CD4-positive, alpha-beta T cell treated with Interferon alpha-2 for 1 hour (primary cell): ENCODE measurements at regions not wholly inside any gene's neighbourhood (a gene's known extent, or its start where the extent isn't known, plus 50 kb on each side); places are given as distances from the start of the nearest gene placed in this dataset.
"Not testable (repeated sequence)": the region's sequence is repeated elsewhere in the genome, so short reads cannot be mapped to it uniquely, and the experiment has no call there.

Experiments used
- DNase-seq, 2 donors: peaks; one replicate each; pipeline ENCODE4 v3.0.0-alpha.2; 2020 to 2022

- DNase-seq = no peak
These were observed 598.1 kb downstream of the SH2D4B start for GRCh38 chr10:81135851-81136250.

GRCh38 chr10:81136261-81136660, 598.6 kb downstream of the SH2D4B start:
- no peak for DNase-seq

- DNase-seq = no peak
These were observed 608.3 kb downstream of the SH2D4B start for GRCh38 chr10:81145975-81146374.

GRCh38 chr10:81146436-81146835, 608.7 kb downstream of the SH2D4B start:
- DNase-seq = no peak

- DNase-seq = no peak
These were observed 615.0 kb downstream of the SH2D4B start for GRCh38 chr10:81152656-81153055.

GRCh38 chr10:81157681-81158080, 620.0 kb downstream of the SH2D4B start:
- no peak for DNase-seq

GRCh38 chr10:81177651-81178244, 640.0 kb downstream of the SH2D4B start:
- DNase-seq = no peak

GRCh38 chr10:81179324-81179723, 641.6 kb downstream of the SH2D4B start:
- no peak for DNase-seq

- DNase-seq = peak in 1 of 2 donors; percentile 1
These were observed 642.2 kb downstream of the SH2D4B start for GRCh38 chr10:81179805-81180452.

GRCh38 chr10:81182296-81182695, 644.6 kb downstream of the SH2D4B start:
- no peak for DNase-seq

- no peak for DNase-seq
These were observed 654.6 kb downstream of the SH2D4B start for GRCh38 chr10:81192221-81192788.

- DNase-seq = no peak
These were observed 663.1 kb downstream of the SH2D4B start for GRCh38 chr10:81200801-81201200.

- DNase-seq = not testable (repeated sequence)
These were observed 667.6 kb upstream of the NRG3 start for GRCh38 chr10:81207359-81207758.

- no peak for DNase-seq
These were observed 661.6 kb upstream of the NRG3 start for GRCh38 chr10:81213370-81213769.

- no peak for DNase-seq
These were observed 659.5 kb upstream of the NRG3 start for GRCh38 chr10:81215498-81215897.

GRCh38 chr10:81216949-81217348, 658.0 kb upstream of the NRG3 start:
- DNase-seq = no peak

GRCh38 chr10:81218307-81218706, 656.7 kb upstream of the NRG3 start:
- DNase-seq = no peak

GRCh38 chr10:81219758-81220157, 655.2 kb upstream of the NRG3 start:
- DNase-seq = no peak

- no peak for DNase-seq
These were observed 626.1 kb upstream of the NRG3 start for GRCh38 chr10:81248886-81249285.

- DNase-seq = no peak
These were observed 623.4 kb upstream of the NRG3 start for GRCh38 chr10:81251457-81252115.

- not testable (repeated sequence) for DNase-seq
These were observed 610.0 kb upstream of the NRG3 start for GRCh38 chr10:81264991-81265390.

GRCh38 chr10:81270051-81270450, 604.9 kb upstream of the NRG3 start:
- no peak for DNase-seq

- no peak for DNase-seq
These were observed 594.2 kb upstream of the NRG3 start for GRCh38 chr10:81280497-81281479.
